ENCODE measurements at regions not wholly inside any gene's neighbourhood (a gene's known extent, or its start where the extent isn't known, plus 50 kb on each side); places are given as distances from the start of the nearest gene placed in this dataset.

DNA sequence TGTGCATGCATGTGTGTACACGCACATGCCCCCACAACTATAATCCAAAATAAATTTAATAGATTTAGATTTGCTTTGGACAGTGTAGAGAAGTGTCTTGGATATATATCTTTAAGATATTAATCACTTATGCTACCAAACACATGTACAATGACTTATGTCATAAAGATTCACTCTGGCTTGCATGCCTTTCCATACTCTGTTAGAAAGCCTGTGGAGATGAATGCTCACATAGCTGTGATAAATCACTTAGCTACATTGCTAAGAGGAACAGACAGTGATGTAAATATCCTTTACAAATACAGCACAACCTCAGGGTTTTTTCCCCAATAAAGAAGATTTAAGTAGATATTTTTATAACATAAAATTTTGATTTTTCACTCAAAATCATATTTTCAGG lies 2484.8 kb upstream of the PCDH20 start:
- Histone ChIP-seq H3K36me3 (ENCODE audit: insufficient read depth, low read length) (no peaks in the 10 kb centered on the region), H3K9ac (ENCODE audit: low read length) (no peak overlapping the region), H3K27ac (ENCODE audit: low read depth, low read length) (no peak overlapping the region), H3K9me3 (ENCODE audit: insufficient read depth, low read depth, low read length) (no peaks in the 10 kb centered on the region), H3K27me3 (ENCODE audit: insufficient read depth, low read length) (no peaks in the 10 kb centered on the region), H3K4me3 (ENCODE audit: insufficient read depth, low read depth, low read length) (no peak overlapping the region), H3K79me2 (ENCODE audit: insufficient read depth, low read length) (no peaks in the 10 kb centered on the region), H2AFZ (ENCODE audit: low read depth, low read length) (no peak overlapping the region), H4K20me1 (ENCODE audit: insufficient read depth, low read length) (no peaks in the 10 kb centered on the region), H3K4me1 (ENCODE audit: insufficient read depth, low read length) (no peaks in the 10 kb centered on the region), H3K4me2 (ENCODE audit: low read length) (no peak overlapping the region)
- H3K27me3 Mint-ChIP-seq (ENCODE audit: low read depth, unreplicated experiment), result no peaks in the 10 kb centered on the region
- H3K27ac Mint-ChIP-seq (ENCODE audit: unreplicated experiment), result no peak overlapping the region
- H3K4me3 Mint-ChIP-seq (ENCODE audit: unreplicated experiment), result no peak overlapping the region
- FAIRE-seq (no peak), DNase-seq (ENCODE audit: low read depth) (no peak)
- H3K4me1 Mint-ChIP-seq (ENCODE audit: low read depth, unreplicated experiment), result no peaks in the 10 kb centered on the region
- no peaks in the 10 kb centered on the region for H3K36me3 Mint-ChIP-seq (ENCODE audit: low read depth, unreplicated experiment)
- H3K9me3 Mint-ChIP-seq (ENCODE audit: unreplicated experiment), result no peaks in the 10 kb centered on the region
- TF ChIP-seq, protein P1, sequence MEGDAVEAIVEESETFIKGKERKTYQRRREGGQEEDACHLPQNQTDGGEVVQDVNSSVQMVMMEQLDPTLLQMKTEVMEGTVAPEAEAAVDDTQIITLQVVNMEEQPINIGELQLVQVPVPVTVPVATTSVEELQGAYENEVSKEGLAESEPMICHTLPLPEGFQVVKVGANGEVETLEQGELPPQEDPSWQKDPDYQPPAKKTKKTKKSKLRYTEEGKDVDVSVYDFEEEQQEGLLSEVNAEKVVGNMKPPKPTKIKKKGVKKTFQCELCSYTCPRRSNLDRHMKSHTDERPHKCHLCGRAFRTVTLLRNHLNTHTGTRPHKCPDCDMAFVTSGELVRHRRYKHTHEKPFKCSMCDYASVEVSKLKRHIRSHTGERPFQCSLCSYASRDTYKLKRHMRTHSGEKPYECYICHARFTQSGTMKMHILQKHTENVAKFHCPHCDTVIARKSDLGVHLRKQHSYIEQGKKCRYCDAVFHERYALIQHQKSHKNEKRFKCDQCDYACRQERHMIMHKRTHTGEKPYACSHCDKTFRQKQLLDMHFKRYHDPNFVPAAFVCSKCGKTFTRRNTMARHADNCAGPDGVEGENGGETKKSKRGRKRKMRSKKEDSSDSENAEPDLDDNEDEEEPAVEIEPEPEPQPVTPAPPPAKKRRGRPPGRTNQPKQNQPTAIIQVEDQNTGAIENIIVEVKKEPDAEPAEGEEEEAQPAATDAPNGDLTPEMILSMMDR (IDR thresholded peaks at IDR 0.05; ENCODE audit: insufficient read depth, low read depth, low read length), result no peak
- no peak for TF ChIP-seq EZH2 (IDR thresholded peaks at IDR 0.05; ENCODE audit: insufficient read depth, low read length)

DNA sequence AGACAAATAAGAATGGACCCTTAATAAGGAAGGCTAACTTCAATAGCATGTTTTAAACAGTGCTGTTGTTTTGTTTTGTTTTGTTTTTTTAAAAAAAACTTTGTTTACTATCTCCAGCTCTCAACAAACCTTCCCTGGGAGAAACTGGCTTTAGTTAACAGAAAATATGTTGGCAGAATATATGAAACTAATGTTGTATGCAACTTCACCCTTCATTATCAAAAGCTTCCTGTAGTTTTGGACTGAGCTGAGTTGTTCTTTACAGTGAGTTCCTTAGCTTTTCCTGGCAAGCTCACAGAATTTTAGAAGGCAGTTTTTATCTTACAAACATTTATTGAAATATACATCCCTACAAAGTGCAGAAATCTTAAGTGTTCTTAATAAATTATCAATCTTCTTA lies 2480.7 kb upstream of the PCDH20 start:
- Mint-ChIP-seq H3K4me1 (ENCODE audit: low read depth, unreplicated experiment) (no peaks in the 10 kb centered on the region), H3K9me3 (ENCODE audit: unreplicated experiment) (no peaks in the 10 kb centered on the region), H3K36me3 (ENCODE audit: low read depth, unreplicated experiment) (no peaks in the 10 kb centered on the region), H3K4me3 (ENCODE audit: unreplicated experiment) (no peak overlapping the region), H3K27me3 (ENCODE audit: low read depth, unreplicated experiment) (no peaks in the 10 kb centered on the region), H3K27ac (ENCODE audit: unreplicated experiment) (no peak overlapping the region)
- no peak overlapping the region for H3K9ac ChIP-seq (ENCODE audit: low read length)
- no peaks in the 10 kb centered on the region for H3K4me1 ChIP-seq (ENCODE audit: insufficient read depth, low read length)
- H2AFZ ChIP-seq (ENCODE audit: low read depth, low read length), result no peak overlapping the region
- DNase-seq (ENCODE audit: low read depth) (no peak), FAIRE-seq (no peak)
- no peaks in the 10 kb centered on the region for H3K36me3 ChIP-seq (ENCODE audit: insufficient read depth, low read length)
- H3K4me3 ChIP-seq (ENCODE audit: insufficient read depth, low read depth, low read length), result no peak overlapping the region
- H4K20me1 ChIP-seq (ENCODE audit: insufficient read depth, low read length), result no peaks in the 10 kb centered on the region
- no peak overlapping the region for H3K27ac ChIP-seq (ENCODE audit: low read depth, low read length)
- H3K9me3 ChIP-seq (ENCODE audit: insufficient read depth, low read depth, low read length), result no peaks in the 10 kb centered on the region
- TF ChIP-seq, protein P1 (IDR thresholded peaks at IDR 0.05; ENCODE audit: insufficient read depth, low read depth, low read length), result no peak
- no peak for TF ChIP-seq EZH2 (IDR thresholded peaks at IDR 0.05; ENCODE audit: insufficient read depth, low read length)
- no peaks in the 10 kb centered on the region for H3K27me3 ChIP-seq (ENCODE audit: insufficient read depth, low read length)
- no peaks in the 10 kb centered on the region for H3K79me2 ChIP-seq (ENCODE audit: insufficient read depth, low read length)
- H3K4me2 ChIP-seq (ENCODE audit: low read length), result no peak overlapping the region

DNA sequence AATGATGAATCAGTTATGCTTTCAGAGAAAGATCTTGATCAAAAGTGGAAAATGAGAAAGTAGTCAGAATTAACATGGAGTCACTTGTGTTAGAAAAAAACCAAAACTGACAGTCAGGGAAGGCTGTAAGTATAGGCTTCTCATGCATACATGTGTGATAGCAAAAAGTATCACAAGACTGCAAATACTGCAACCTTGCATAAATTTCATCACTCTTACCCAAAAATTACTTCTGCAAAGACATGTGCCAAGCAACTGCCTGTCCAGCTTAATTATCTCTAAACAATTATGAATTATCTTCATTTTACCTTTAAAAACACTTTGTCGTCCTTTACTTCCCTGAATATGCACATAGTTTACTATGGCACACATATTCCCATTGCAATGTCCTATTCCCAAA lies 2466.4 kb upstream of the PCDH20 start:
- H3K9ac ChIP-seq (ENCODE audit: low read length), result no peak overlapping the region
- H3K4me2 ChIP-seq (ENCODE audit: low read length), result no peak overlapping the region
- DNase-seq (ENCODE audit: low read depth), result no peak
- no peak overlapping the region for H3K27ac Mint-ChIP-seq (ENCODE audit: unreplicated experiment)
- no peaks in the 10 kb centered on the region for H3K9me3 ChIP-seq (ENCODE audit: insufficient read depth, low read depth, low read length)
- no peak overlapping the region for H3K4me3 Mint-ChIP-seq (ENCODE audit: unreplicated experiment)
- no peak for TF ChIP-seq EZH2 (IDR thresholded peaks at IDR 0.05; ENCODE audit: insufficient read depth, low read length)
- TF ChIP-seq, protein P1 (IDR thresholded peaks at IDR 0.05; ENCODE audit: insufficient read depth, low read depth, low read length), result no peak
- no peaks in the 10 kb centered on the region for H3K36me3 Mint-ChIP-seq (ENCODE audit: low read depth, unreplicated experiment)
- H3K9me3 Mint-ChIP-seq (ENCODE audit: unreplicated experiment), result no peaks in the 10 kb centered on the region
- H3K4me1 Mint-ChIP-seq (ENCODE audit: low read depth, unreplicated experiment), result no peaks in the 10 kb centered on the region
- H4K20me1 ChIP-seq (ENCODE audit: insufficient read depth, low read length), result no peaks in the 10 kb centered on the region
- no peaks in the 10 kb centered on the region for H3K4me1 ChIP-seq (ENCODE audit: insufficient read depth, low read length)
- no peaks in the 10 kb centered on the region for H3K79me2 ChIP-seq (ENCODE audit: insufficient read depth, low read length)
- no peaks in the 10 kb centered on the region for H3K27me3 Mint-ChIP-seq (ENCODE audit: low read depth, unreplicated experiment)
- FAIRE-seq, result no peak
- no peaks in the 10 kb centered on the region for H3K36me3 ChIP-seq (ENCODE audit: insufficient read depth, low read length)
- H2AFZ ChIP-seq (ENCODE audit: low read depth, low read length), result no peak overlapping the region
- no peaks in the 10 kb centered on the region for H3K27me3 ChIP-seq (ENCODE audit: insufficient read depth, low read length)
- H3K27ac ChIP-seq (ENCODE audit: low read depth, low read length), result no peak overlapping the region
- H3K4me3 ChIP-seq (ENCODE audit: insufficient read depth, low read depth, low read length), result no peak overlapping the region

Data from astrocyte (in vitro differentiated cells and primary cell).